Heart right ventricle (tissue), 16 donors: ENCODE measurements at regions not wholly inside any gene's neighbourhood (a gene's known extent, or its start where the extent isn't known, plus 50 kb on each side); places are given as distances from the start of the nearest gene placed in this dataset.
A peak's percentile ranks its signal among the peaks of the same experiment; 100 is the strongest.

Experiments
- ATAC-seq, 8 donors: fragments of 200-7000 bp; cut with Tn5 transposase; one replicate each; pipeline ENCODE4 v1.9.1; 2020; ENCODE audit warnings: mild to moderate bottlenecking in 8 of 8, moderate library complexity in 8 of 8, moderate number of reproducible peaks in 1 of 8
- DNase-seq, 2 donors: peaks; one replicate each; pipeline ENCODE4 v3.0.0-alpha.2; 2020
- H3K27ac ChIP-seq, 10 donors: fragments of 200-600 bp; sonication (generic) in 2 of 10; one replicate each; pipeline versions ENCODE4 v1.5.0 to v1.8.0; 2020 to 2022; ENCODE audit warnings: mild to moderate bottlenecking in 3 of 10
- H3K27me3 ChIP-seq, 7 donors: fragments of 200-600 bp; one replicate each; pipeline ENCODE4 v1.8.0; 2021 to 2022; ENCODE audit warnings: mild to moderate bottlenecking in 2 of 7
- H3K36me3 ChIP-seq, 9 donors: fragments of 200-600 bp; sonication (generic) in 1 of 9; one replicate each; pipeline versions ENCODE4 v1.5.0 to v1.8.0; 2020 to 2022; ENCODE audit warnings: mild to moderate bottlenecking in 2 of 9
- H3K4me1 ChIP-seq, 9 donors: fragments of 200-600 bp; sonication (generic) in 1 of 9; one replicate each; pipeline versions ENCODE4 v1.5.0 to v1.8.0; 2020 to 2022; ENCODE audit warnings: mild to moderate bottlenecking in 4 of 9
- H3K4me3 ChIP-seq, 10 donors: fragments of 200-600 bp; sonication (generic) in 2 of 10; one replicate each; pipeline versions ENCODE4 v1.5.0 to v1.8.0; 2020 to 2022; ENCODE audit warnings: mild to moderate bottlenecking in 7 of 10, moderate library complexity in 2 of 10
- H3K9me3 ChIP-seq, 11 donors: fragments of 200-600 bp in 10 of 11; sonication (generic) in 2 of 11; one replicate each; pipeline versions ENCODE4 v1.5.0 to v1.8.0; 2013 to 2022; ENCODE audit warnings: mild to moderate bottlenecking in 2 of 11, control low read depth in 1 of 11, moderate library complexity in 1 of 11
- WGBS, 2 donors: extraction: QIAGEN DNeasy Blood & Tissue Kit; methylation state at CpG; one replicate each; pipeline ENCODE4 v1.1.7; 2013; ENCODE audit warnings: inconsistent platforms in 1 of 2; 5-methylcytosine and 5-hydroxymethylcytosine counted together
- intact Hi-C, 10 donors: fragments of 100-400 bp; cut with DNase I; formaldehyde crosslinking; loops; one replicate each; pipeline versions ENCODE4 v1.11.1 to v1.14.2; 2022
- TF ChIP-seq, protein P1 (sequence below), 9 donors: fragments of 200-600 bp; sonication (generic) in 2 of 9; IDR thresholded peaks; one replicate each; pipeline versions ENCODE4 v1.5.0 to v1.8.0; 2021 to 2022; ENCODE audit warnings: antibody characterized with exemption in 9 of 9, mild to moderate bottlenecking in 5 of 9, moderate library complexity in 1 of 9
- donor health status: Arrhythmogenic right ventricular cardiomyopathy.
- donor health status: ischemic (EF 13 %, LVEDD 7.1; RV severe dilation, severe dysfunction).
- donor health status: healthy with polysubstance abuse.
- donor health status: DM: no; HTN: yes; CAD: no.
- donor health status: DM: no; HTN: no; CAD: no.
- donor health status: ischemic (EF 25% LVEDD 6.9; RV normal size, moderate dysfunction).
- donor health status: ischemic (EF 25% LVEDD 5.7; RV mildly dilated, moderate dysfunction).
- donor health status: healthy.
- donor health status: DM: yes; HTN: yes; CAD: no.
- donor health status: Ischemic cardiomyopathy.
- donor health status: ischemic (EF 35%, LVEDD 5.7; RV mildly dilated, moderate dysfunction).
- donor health status: nonischemic (EF 11% LVEDD 7.7; RV severe dilation, severe dysfunction).
- donor health status: DM: yes; HTN: yes; CAD: no.
- donor health status: PGD.
- donor health status: ischemic (EF 29% LVEDD 5.4; RV normal size, mild dysfunction).
- donor health status: nonischemic (EF 23%, LVEDD 6.1; RV moderate dilation, normal function).

DNA sequence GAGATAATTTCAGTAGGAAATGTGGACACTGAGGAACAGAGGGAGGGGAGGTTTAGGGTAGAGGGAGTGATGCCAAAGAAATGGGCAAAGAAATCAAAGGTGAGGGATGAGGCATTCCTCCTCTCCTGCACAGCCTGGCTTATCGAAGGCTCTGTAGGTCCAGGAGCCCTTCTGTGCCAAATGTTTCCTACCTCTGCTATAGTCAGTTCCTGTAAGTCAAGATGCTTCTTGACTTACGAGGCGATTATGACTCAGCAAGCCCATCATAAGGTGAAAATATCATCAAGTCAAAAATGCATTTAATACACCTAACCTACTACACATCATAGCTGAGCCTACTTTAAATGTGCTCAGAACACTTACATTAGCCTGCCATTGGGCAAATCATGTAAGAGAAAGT, 60.0 kb upstream of the ARHGAP24 start:
- H3K4me1 ChIP-seq, result no peaks in the 10 kb centered on the region
- TF ChIP-seq, protein P1, sequence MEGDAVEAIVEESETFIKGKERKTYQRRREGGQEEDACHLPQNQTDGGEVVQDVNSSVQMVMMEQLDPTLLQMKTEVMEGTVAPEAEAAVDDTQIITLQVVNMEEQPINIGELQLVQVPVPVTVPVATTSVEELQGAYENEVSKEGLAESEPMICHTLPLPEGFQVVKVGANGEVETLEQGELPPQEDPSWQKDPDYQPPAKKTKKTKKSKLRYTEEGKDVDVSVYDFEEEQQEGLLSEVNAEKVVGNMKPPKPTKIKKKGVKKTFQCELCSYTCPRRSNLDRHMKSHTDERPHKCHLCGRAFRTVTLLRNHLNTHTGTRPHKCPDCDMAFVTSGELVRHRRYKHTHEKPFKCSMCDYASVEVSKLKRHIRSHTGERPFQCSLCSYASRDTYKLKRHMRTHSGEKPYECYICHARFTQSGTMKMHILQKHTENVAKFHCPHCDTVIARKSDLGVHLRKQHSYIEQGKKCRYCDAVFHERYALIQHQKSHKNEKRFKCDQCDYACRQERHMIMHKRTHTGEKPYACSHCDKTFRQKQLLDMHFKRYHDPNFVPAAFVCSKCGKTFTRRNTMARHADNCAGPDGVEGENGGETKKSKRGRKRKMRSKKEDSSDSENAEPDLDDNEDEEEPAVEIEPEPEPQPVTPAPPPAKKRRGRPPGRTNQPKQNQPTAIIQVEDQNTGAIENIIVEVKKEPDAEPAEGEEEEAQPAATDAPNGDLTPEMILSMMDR (IDR thresholded peaks at IDR 0.05), result no peak
- H3K36me3 ChIP-seq, result no peaks in the 10 kb centered on the region
- H3K9me3 ChIP-seq, result no peaks in the 10 kb centered on the region
- DNase-seq (no peak), ATAC-seq (no peak)
- intact Hi-C loops, result no loop called here
- 56 to 79% methylated on average over 3 of the region's 3 CpGs for WGBS, 2 donors
- no peak overlapping the region for H3K27ac ChIP-seq
- no peak overlapping the region for H3K4me3 ChIP-seq
- no peaks in the 10 kb centered on the region for H3K27me3 ChIP-seq

DNA sequence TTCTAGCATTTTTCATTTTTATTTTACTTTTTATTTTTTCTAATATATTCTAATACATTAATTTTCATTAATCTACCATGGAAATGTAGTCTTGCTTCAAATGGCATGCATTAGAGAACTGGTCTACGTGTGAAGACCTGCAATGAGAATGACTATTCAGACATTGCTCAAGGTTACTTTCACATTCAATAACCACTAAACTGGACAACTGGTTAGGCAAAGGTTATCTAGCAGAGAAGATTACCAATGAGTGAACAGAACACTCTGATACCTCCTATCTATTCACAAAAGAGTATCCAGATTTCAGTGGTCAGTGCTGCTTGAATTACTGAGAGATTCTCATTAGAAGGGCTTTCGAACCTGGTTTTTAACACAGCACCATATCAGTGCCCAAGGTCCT, 58.9 kb upstream of the ARHGAP24 start:
- TF ChIP-seq, protein P1 (IDR thresholded peaks at IDR 0.05), result no peak
- Histone ChIP-seq H3K27me3 (no peaks in the 10 kb centered on the region), H3K36me3 (no peaks in the 10 kb centered on the region), H3K4me3 (no peak overlapping the region), H3K4me1 (peaks cover 0 to 8% (median 3%) of the 10 kb centered on the region in 9 donors), H3K27ac (no peak overlapping the region), H3K9me3 (no peaks in the 10 kb centered on the region)
- intact Hi-C loops, result no loop called here
- 88 to 92% methylated on average over 2 of the region's 2 CpGs for WGBS, 2 donors
- DNase-seq (no peak), ATAC-seq (no peak)

- Histone ChIP-seq H3K27me3 (no peaks in the 10 kb centered on the region), H3K9me3 (no peaks in the 10 kb centered on the region), H3K27ac (no peak overlapping the region), H3K4me3 (no peak overlapping the region), H3K4me1 (peaks cover 0 to 12% (median 6%) of the 10 kb centered on the region in 9 donors), H3K36me3 (no peaks in the 10 kb centered on the region)
- ATAC-seq (no peak), DNase-seq (no peak)
- WGBS, 2 donors, result 94 to 100% methylated on average over 2 of the region's 2 CpGs
- TF ChIP-seq, protein P1 (IDR thresholded peaks at IDR 0.05), result no peak
- intact Hi-C loops, result no loop called here
These were observed 55.8 kb upstream of the ARHGAP24 start for GRCh38 chr4:85419103-85419502.

DNA sequence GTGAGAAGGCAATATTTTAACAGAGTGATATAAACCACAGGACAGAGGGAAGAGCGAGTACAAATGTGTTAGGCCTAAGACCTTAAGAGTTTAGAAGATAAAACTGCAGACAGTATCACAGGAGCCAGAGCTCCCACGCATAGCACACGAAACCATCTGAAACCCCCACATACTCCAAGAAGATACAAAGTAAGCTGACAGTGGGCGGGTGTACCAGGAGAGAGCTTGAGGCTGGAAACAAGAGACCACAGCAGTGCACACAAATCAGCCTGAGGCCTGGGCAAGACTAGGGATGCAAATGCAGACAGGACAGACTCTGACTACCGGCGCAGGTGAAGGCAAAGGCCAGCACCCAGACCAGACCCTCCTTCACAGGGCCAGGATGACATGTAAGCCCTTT, 54.1 kb upstream of the ARHGAP24 start:
- peak overlapping the region in 1 of 10 donors; percentile 36 for H3K27ac ChIP-seq
- no peaks in the 10 kb centered on the region for H3K9me3 ChIP-seq
- no peaks in the 10 kb centered on the region for H3K27me3 ChIP-seq
- peaks cover 0 to 12% (median 6%) of the 10 kb centered on the region in 9 donors for H3K4me1 ChIP-seq
- H3K36me3 ChIP-seq, result no peaks in the 10 kb centered on the region
- intact Hi-C loops, result loop anchor here in 1 of 10 donors (10.0 kb wide), 1 partner anchor 324 kb away; no protein-coding TSS in a partner anchor
- ATAC-seq (peak in 2 of 8 donors; percentile 45 to 46), DNase-seq (no peak)
- WGBS, 2 donors, result 62 to 67% methylated on average over 6 of the region's 6 CpGs
- H3K4me3 ChIP-seq, result no peak overlapping the region
- TF ChIP-seq, protein P1 (IDR thresholded peaks at IDR 0.05), result no peak
